ENCODE measurements at regions not wholly inside any gene's neighbourhood (a gene's known extent, or its start where the extent isn't known, plus 50 kb on each side); places are given as distances from the start of the nearest gene placed in this dataset.
"Not testable (repeated sequence)": the region's sequence is repeated elsewhere in the genome, so short reads cannot be mapped to it uniquely, and the experiment has no call there.

GRCh38 chr16:88128556-88128955 is 177.3 kb downstream of the BANP start:
- no peak for DNase-seq

- not testable (repeated sequence) for DNase-seq
These were observed 177.9 kb downstream of the BANP start for GRCh38 chr16:88129133-88129532.

GRCh38 chr16:88130016-88130415 is 178.8 kb downstream of the BANP start:
- no peak for DNase-seq

- no peak for DNase-seq
These were observed 179.4 kb downstream of the BANP start for GRCh38 chr16:88130681-88131080.

GRCh38 chr16:88131256-88131655 is 180.0 kb downstream of the BANP start:
- no peak for DNase-seq

GRCh38 chr16:88131966-88132365 is 180.7 kb downstream of the BANP start:
- no peak for DNase-seq

GRCh38 chr16:88132836-88133506 is 181.7 kb downstream of the BANP start:
- no peak for DNase-seq

GRCh38 chr16:88133507-88133843 is 182.2 kb downstream of the BANP start:
- DNase-seq: no peak

- DNase-seq: not testable (repeated sequence)
These were observed 183.1 kb downstream of the BANP start for GRCh38 chr16:88134172-88134898.

- not testable (repeated sequence) for DNase-seq
These were observed 183.9 kb downstream of the BANP start for GRCh38 chr16:88134899-88135682.

GRCh38 chr16:88136211-88136713 is 185.0 kb downstream of the BANP start:
- DNase-seq: not testable (repeated sequence)

GRCh38 chr16:88136939-88137338 is 185.7 kb downstream of the BANP start:
- not testable (repeated sequence) for DNase-seq

- DNase-seq: not testable (repeated sequence)
These were observed 187.9 kb downstream of the BANP start for GRCh38 chr16:88139141-88139540.

- not testable (repeated sequence) for DNase-seq
These were observed 189.0 kb downstream of the BANP start for GRCh38 chr16:88140195-88140594.

- DNase-seq: no peak
These were observed 190.3 kb downstream of the BANP start for GRCh38 chr16:88141580-88141979.

GRCh38 chr16:88142056-88142935 is 191.1 kb downstream of the BANP start:
- DNase-seq: not testable (repeated sequence)

- not testable (repeated sequence) for DNase-seq
These were observed 192.1 kb downstream of the BANP start for GRCh38 chr16:88143122-88144027.

- no peak for DNase-seq
These were observed 192.8 kb downstream of the BANP start for GRCh38 chr16:88144028-88144511.

- DNase-seq: not testable (repeated sequence)
These were observed 194.1 kb downstream of the BANP start for GRCh38 chr16:88145376-88145775.

GRCh38 chr16:88145824-88146405 is 194.7 kb downstream of the BANP start:
- not testable (repeated sequence) for DNase-seq

GRCh38 chr16:88148078-88148477 is 196.8 kb downstream of the BANP start:
- not testable (repeated sequence) for DNase-seq
